Activated CD8-positive, alpha-beta T cell treated with anti-CD3 and anti-CD28 coated beads for 36 hours (primary cell): ENCODE measurements at regions not wholly inside any gene's neighbourhood (a gene's known extent, or its start where the extent isn't known, plus 50 kb on each side); places are given as distances from the start of the nearest gene placed in this dataset.

Source experiments
- ATAC-seq: fragments of 200-7000 bp; cut with Tn5 transposase; one replicate; pipeline ENCODE4 v1.10.0; 2021; ENCODE audit warnings: mild to moderate bottlenecking, moderate library complexity
- CTCF ChIA-PET: fragments of 350-600 bp; sonication (Branson Sonifier 250); formaldehyde crosslinking; loops from one replicate; lab custom pipeline; 2021; ENCODE audit warnings: antibody characterized with exemption; lab: Charles Lee
- POLR2A ChIA-PET: fragments of 350-600 bp; sonication (Branson Sonifier 250); formaldehyde crosslinking; loops from one replicate; lab custom pipeline; 2021; ENCODE audit warnings: antibody characterized with exemption; lab: Charles Lee
- DNase-seq: peaks from one replicate; pipeline ENCODE4 v3.0.0-alpha.2; 2020
- H3K27ac Mint-ChIP-seq: one replicate; pipeline ENCODE4 v1.8.0; 2021; ENCODE audit warnings: mild to moderate bottlenecking, mixed read lengths
- H3K27me3 Mint-ChIP-seq: one replicate; pipeline ENCODE4 v1.8.0; 2021; ENCODE audit warnings: mixed read lengths
- H3K36me3 Mint-ChIP-seq: one replicate; pipeline ENCODE4 v1.8.0; 2021; ENCODE audit warnings: low read depth, mixed read lengths
- H3K4me1 Mint-ChIP-seq: one replicate; pipeline ENCODE4 v1.8.0; 2021; ENCODE audit warnings: low read depth, mixed read lengths
- H3K4me3 Mint-ChIP-seq: one replicate; pipeline ENCODE4 v1.8.0; 2021; ENCODE audit warnings: mild to moderate bottlenecking, moderate library complexity, mixed read lengths
- H3K9me3 Mint-ChIP-seq: one replicate; pipeline ENCODE4 v1.8.0; 2021; ENCODE audit warnings: mixed read lengths
- CTCF ChIP-seq: fragments of 200-600 bp; IDR thresholded peaks from one replicate; pipeline ENCODE4 v1.8.0; 2022; ENCODE audit warnings: antibody characterized with exemption, mild to moderate bottlenecking
- intact Hi-C: fragments of 100-400 bp; cut with micrococcal nuclease; formaldehyde crosslinking; loops from one replicate; pipeline ENCODE4 v1.10.0; 2022

GRCh38 chr5:63261695-63262094, 683.1 kb downstream of the LRRC70 start:
- no peak for TF ChIP-seq CTCF
- intact Hi-C loops: no loop called here
- no peak for ATAC-seq
- no peak for DNase-seq
- CTCF ChIA-PET: no interaction called here
- H3K4me3 Mint-ChIP-seq: no peak overlapping the region
- no peak overlapping the region for H3K27ac Mint-ChIP-seq
- H3K9me3 Mint-ChIP-seq: peaks cover 6% of the 10 kb centered on the region
- no peaks in the 10 kb centered on the region for H3K27me3 Mint-ChIP-seq
- no peaks in the 10 kb centered on the region for H3K4me1 Mint-ChIP-seq
- H3K36me3 Mint-ChIP-seq: no peaks in the 10 kb centered on the region
- POLR2A ChIA-PET: no interaction called here

DNA sequence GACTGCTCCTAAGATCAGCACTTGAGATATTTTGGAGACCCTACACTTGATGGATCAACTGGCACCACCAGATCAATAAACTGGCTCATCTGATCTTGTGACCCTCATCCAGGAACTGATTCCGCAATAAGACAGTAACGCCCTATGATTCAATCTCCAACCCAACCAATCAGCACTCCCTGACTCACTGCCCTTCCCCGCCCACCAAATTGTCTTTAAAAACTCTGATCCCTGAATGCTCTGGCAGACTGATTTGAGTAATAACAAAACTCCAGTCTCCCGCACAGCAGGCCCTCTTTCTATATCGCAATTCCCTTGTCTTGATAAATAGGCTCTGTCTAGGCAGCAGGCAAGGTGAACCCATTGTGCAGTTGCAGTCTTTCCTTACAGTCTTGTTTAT, 677.0 kb downstream of the LRRC70 start:
- DNase-seq (no peak), ATAC-seq (no peak)
- H3K27me3 Mint-ChIP-seq: no peaks in the 10 kb centered on the region
- no peak for TF ChIP-seq CTCF
- no peaks in the 10 kb centered on the region for H3K4me1 Mint-ChIP-seq
- intact Hi-C loops: no loop called here
- ChIA-PET CTCF (no interaction called here), POLR2A (no interaction called here)
- H3K4me3 Mint-ChIP-seq: no peak overlapping the region
- H3K27ac Mint-ChIP-seq: no peak overlapping the region
- no peaks in the 10 kb centered on the region for H3K36me3 Mint-ChIP-seq
- peaks cover 5% of the 10 kb centered on the region for H3K9me3 Mint-ChIP-seq

- TF ChIP-seq CTCF: no peak
- POLR2A ChIA-PET: no interaction called here
- no peak overlapping the region for H3K27ac Mint-ChIP-seq
- CTCF ChIA-PET: no interaction called here
- H3K4me3 Mint-ChIP-seq: no peak overlapping the region
- intact Hi-C loops: no loop called here
- DNase-seq (no peak), ATAC-seq (no peak)
- H3K36me3 Mint-ChIP-seq: no peaks in the 10 kb centered on the region
- peaks cover 2% of the 10 kb centered on the region for H3K9me3 Mint-ChIP-seq
- no peaks in the 10 kb centered on the region for H3K27me3 Mint-ChIP-seq
- no peaks in the 10 kb centered on the region for H3K4me1 Mint-ChIP-seq
Measured at GRCh38 chr5:63250939-63251338, 672.3 kb downstream of the LRRC70 start.

DNA sequence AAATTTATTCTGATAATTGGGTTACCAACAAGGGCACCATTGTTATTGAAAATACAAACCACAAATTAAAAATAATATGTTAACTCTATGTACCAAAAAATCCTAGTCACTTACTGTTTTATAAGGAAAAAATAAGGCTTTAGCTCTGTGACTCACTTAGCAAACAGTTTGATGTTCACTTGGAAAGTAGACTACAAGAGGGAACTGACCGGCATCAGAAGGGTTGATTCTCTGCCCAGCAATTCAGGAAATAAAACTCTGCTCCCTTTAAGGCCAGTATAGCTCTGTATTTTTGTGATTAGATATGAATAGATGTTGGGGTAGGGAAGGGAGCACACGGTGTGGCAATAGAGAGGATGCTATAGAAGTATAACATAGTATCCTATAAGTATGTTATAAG, 671.3 kb downstream of the LRRC70 start:
- intact Hi-C loops: no loop called here
- ATAC-seq: no peak
- no peaks in the 10 kb centered on the region for H3K36me3 Mint-ChIP-seq
- ChIA-PET POLR2A (no interaction called here), CTCF (no interaction called here)
- H3K27me3 Mint-ChIP-seq: no peaks in the 10 kb centered on the region
- no peaks in the 10 kb centered on the region for H3K4me1 Mint-ChIP-seq
- no peak for TF ChIP-seq CTCF
- H3K4me3 Mint-ChIP-seq: no peak overlapping the region
- no peak overlapping the region for H3K27ac Mint-ChIP-seq
- H3K9me3 Mint-ChIP-seq: no peaks in the 10 kb centered on the region
- no peak for DNase-seq

DNA sequence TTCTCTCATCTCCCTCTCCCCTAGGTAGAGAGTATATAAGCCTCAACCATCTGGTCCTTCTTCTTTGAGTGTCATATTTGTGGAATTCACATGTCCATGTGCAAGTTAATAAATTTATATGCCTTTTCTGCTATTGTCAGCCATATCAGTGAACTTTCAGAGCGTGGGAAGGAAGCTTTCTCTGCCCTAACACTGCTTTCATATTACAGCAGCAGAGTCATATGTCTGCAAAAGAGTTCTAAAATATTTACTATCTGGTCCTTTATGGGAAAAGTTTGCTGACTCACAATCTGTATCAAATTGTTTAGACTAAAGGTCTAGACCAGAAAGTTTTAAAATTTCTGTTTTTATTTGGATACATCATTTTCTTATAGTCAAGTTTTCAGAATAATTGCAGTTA, 669.0 kb downstream of the LRRC70 start:
- H3K4me3 Mint-ChIP-seq: no peak overlapping the region
- CTCF ChIA-PET: no interaction called here
- no peaks in the 10 kb centered on the region for H3K9me3 Mint-ChIP-seq
- H3K4me1 Mint-ChIP-seq: no peaks in the 10 kb centered on the region
- TF ChIP-seq CTCF: no peak
- intact Hi-C loops: no loop called here
- no peak overlapping the region for H3K27ac Mint-ChIP-seq
- no peaks in the 10 kb centered on the region for H3K36me3 Mint-ChIP-seq
- no peak for ATAC-seq
- H3K27me3 Mint-ChIP-seq: no peaks in the 10 kb centered on the region
- no peak for DNase-seq
- POLR2A ChIA-PET: no interaction called here
